OCI-LY3 (cell line): ENCODE measurements at regions not wholly inside any gene's neighbourhood (a gene's known extent, or its start where the extent isn't known, plus 50 kb on each side); places are given as distances from the start of the nearest gene placed in this dataset.

Experiments
- CTCF ChIP-seq: fragments of 200-600, 300-600 bp; sonication (generic); IDR thresholded peaks from 2 replicates; pipeline ENCODE4 v1.5.1; 2014; ENCODE audit warnings: antibody characterized with exemption, low read length, low read depth
- EZH2phosphoT487 ChIP-seq: fragments of 200-600 bp; shearing (Covaris generic); IDR thresholded peaks from 2 replicates; pipeline ENCODE4 v1.6.1; 2018; ENCODE audit warnings: antibody characterized with exemption, mixed run types, low read depth

GRCh38 chr10:6339891-6340290 lies 137.2 kb downstream of the PFKFB3 start:
- TF ChIP-seq CTCF (no peak), EZH2phosphoT487 (no peak)
